CD14-positive monocyte (primary cell): ENCODE measurements at regions not wholly inside any gene's neighbourhood (a gene's known extent, or its start where the extent isn't known, plus 50 kb on each side); places are given as distances from the start of the nearest gene placed in this dataset.

Experiments
- DNase-seq, 3 donors: peaks; one replicate each; pipeline ENCODE4 v3.0.0-alpha.2; 2011 to 2022
- H2AFZ ChIP-seq: 2 replicates; pipeline ENCODE4 v1.6.0; 2012; ENCODE audit warnings: mild to moderate bottlenecking, low read depth, low read length, inconsistent platforms; ENCODE audit not compliant: insufficient read depth, poor library complexity, severe bottlenecking
- H3K27ac ChIP-seq, 2 donors: 1 replicate in 1 of 2; 2 replicates in 1 of 2; pipeline ENCODE4 v1.5.1; 2012 to 2013; ENCODE audit warnings: low read length in 2 of 2, control low read depth in 1 of 2, inconsistent platforms in 1 of 2, low read depth in 1 of 2, mild to moderate bottlenecking in 1 of 2
- H3K27me3 ChIP-seq, 2 donors: one replicate each; pipeline versions ENCODE4 v1.6.0 to v1.6.1; 2011 to 2013; ENCODE audit warnings: low read length in 2 of 2; ENCODE audit not compliant: control insufficient read depth in 2 of 2, insufficient read depth in 2 of 2
- H3K36me3 ChIP-seq, 2 donors: replicated peaks in 1 of 2; 1 replicate in 1 of 2; 2 replicates in 1 of 2; pipeline versions ENCODE4 v1.5.1 to v1.6.1; 2012 to 2013; ENCODE audit warnings: low read length in 2 of 2, control low read depth in 1 of 2, inconsistent platforms in 1 of 2, mild to moderate bottlenecking in 1 of 2; ENCODE audit not compliant: insufficient read depth in 2 of 2, control insufficient read depth in 1 of 2
- H3K4me1 ChIP-seq, 2 donors: 1 replicate in 1 of 2; 2 replicates in 1 of 2; pipeline versions ENCODE4 v1.5.1 to v1.6.1; 2012 to 2013; ENCODE audit warnings: low read length in 2 of 2, control low read depth in 1 of 2, inconsistent platforms in 1 of 2, mild to moderate bottlenecking in 1 of 2, moderate library complexity in 1 of 2; ENCODE audit not compliant: insufficient read depth in 2 of 2, control insufficient read depth in 1 of 2
- H3K4me2 ChIP-seq: replicated peaks from 2 replicates; pipeline ENCODE3; 2012; ENCODE audit warnings: low read length, moderate library complexity, mild to moderate bottlenecking; ENCODE audit not compliant: poor library complexity, severe bottlenecking; ENCODE audit errors: extremely low read depth
- H3K4me3 ChIP-seq, 3 experiments: fragments of 200-600 bp in 1 of 3; sonication (generic) in 1 of 3; replicated peaks in 1 of 3; 1 replicate in 2 of 3; 2 replicates in 1 of 3; pipeline ENCODE4 v1.5.1; 2011 to 2013; ENCODE audit warnings: low read length in 3 of 3, mild to moderate bottlenecking in 3 of 3, control low read depth in 2 of 3, low read depth in 2 of 3, inconsistent platforms in 1 of 3, moderate library complexity in 1 of 3
- H3K79me2 ChIP-seq: 2 replicates; pipeline ENCODE4 v1.6.0; 2012; ENCODE audit warnings: mild to moderate bottlenecking, control low read depth, inconsistent platforms, low read length, moderate library complexity; ENCODE audit not compliant: insufficient read depth
- H3K9ac ChIP-seq: 2 replicates; pipeline ENCODE4 v1.6.0; 2017; ENCODE audit warnings: low read length, mild to moderate bottlenecking; ENCODE audit not compliant: insufficient read depth, poor library complexity, severe bottlenecking
- H3K9me3 ChIP-seq, 2 donors: replicated peaks in 1 of 2; 1 replicate in 1 of 2; 2 replicates in 1 of 2; pipeline versions ENCODE4 v1.5.1 to v1.6.1; 2012 to 2013; ENCODE audit warnings: low read length in 2 of 2, control low read depth in 1 of 2; ENCODE audit not compliant: control insufficient read depth in 1 of 2, insufficient read depth in 1 of 2
- H4K20me1 ChIP-seq: 2 replicates; pipeline ENCODE4 v1.6.0; 2012; ENCODE audit warnings: mild to moderate bottlenecking, low read length, control low read depth, moderate library complexity; ENCODE audit not compliant: insufficient read depth
- H3K27ac Mint-ChIP-seq, 7 donors: one replicate each; pipeline ENCODE4 v1.8.0; 2020; ENCODE audit warnings: mild to moderate bottlenecking in 7 of 7, mixed read lengths in 7 of 7, moderate library complexity in 6 of 7, inconsistent platforms in 2 of 7
- H3K27me3 Mint-ChIP-seq, 3 donors: one replicate each; pipeline ENCODE4 v1.8.0; 2021 to 2022; ENCODE audit warnings: low read depth in 3 of 3, mild to moderate bottlenecking in 3 of 3, mixed read lengths in 3 of 3, moderate library complexity in 3 of 3, inconsistent platforms in 1 of 3
- H3K36me3 Mint-ChIP-seq, 2 donors: one replicate each; pipeline ENCODE4 v1.8.0; 2020; ENCODE audit warnings: mixed read lengths in 2 of 2, inconsistent platforms in 1 of 2, mild to moderate bottlenecking in 1 of 2
- H3K4me1 Mint-ChIP-seq: one replicate; pipeline ENCODE4 v1.8.0; 2020; ENCODE audit warnings: mild to moderate bottlenecking, mixed read lengths
- H3K4me3 Mint-ChIP-seq, 2 donors: one replicate each; pipeline ENCODE4 v1.8.0; 2020; ENCODE audit warnings: mild to moderate bottlenecking in 2 of 2, mixed read lengths in 2 of 2, moderate library complexity in 1 of 2
- H3K9me3 Mint-ChIP-seq, 7 donors: one replicate each; pipeline ENCODE4 v1.8.0; 2020 to 2022; ENCODE audit warnings: mixed read lengths in 7 of 7, mild to moderate bottlenecking in 6 of 7, moderate library complexity in 6 of 7, inconsistent platforms in 2 of 7
- WGBS: methylation state at CpG from one replicate; pipeline ENCODE4 v1.1.5; 2013; ENCODE audit warnings: missing lambda C conversion rate; ENCODE audit not compliant: insufficient coverage; 5-methylcytosine and 5-hydroxymethylcytosine counted together
- intact Hi-C, 2 donors: fragments of 100-400 bp; cut with micrococcal nuclease; formaldehyde crosslinking; loops; one replicate each; pipeline versions ENCODE4 v1.15.0 to v1.15.1; 2023
- TF ChIP-seq, protein P1 (sequence below): fragments of 200-600 bp; IDR thresholded peaks from one replicate; pipeline ENCODE4 v1.8.0; 2022; ENCODE audit warnings: antibody characterized with exemption, mild to moderate bottlenecking

DNA sequence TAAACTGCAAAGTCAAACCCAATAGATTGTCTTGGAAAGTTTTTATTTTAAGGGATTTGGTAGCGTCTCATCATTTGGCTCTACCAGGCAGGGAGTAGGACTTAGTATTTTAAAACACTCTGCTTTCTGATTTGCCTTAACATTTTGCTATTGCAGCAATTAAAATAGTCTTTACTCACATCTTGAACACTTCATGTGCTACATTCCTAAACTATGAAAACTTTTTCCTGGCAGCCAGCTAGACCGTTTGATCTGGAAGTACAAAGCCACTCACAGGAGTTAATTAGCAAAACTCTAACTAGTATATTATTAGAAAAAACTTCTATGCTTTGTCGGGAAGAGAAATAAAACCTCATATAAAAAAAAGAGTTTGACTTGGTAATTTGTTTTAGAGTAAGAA lies 111.4 kb downstream of the TFPI2 start:
- no peaks in the 10 kb centered on the region for H3K9me3 ChIP-seq
- H2AFZ ChIP-seq: no peak overlapping the region
- no peaks in the 10 kb centered on the region for H3K79me2 ChIP-seq
- no CpG with 5 or more reads among the region's 3 CpGs for WGBS
- no peaks in the 10 kb centered on the region for H3K27me3 ChIP-seq
- H4K20me1 ChIP-seq: no peaks in the 10 kb centered on the region
- no peaks in the 10 kb centered on the region for H3K4me1 Mint-ChIP-seq
- no peaks in the 10 kb centered on the region for H3K36me3 ChIP-seq
- no peak overlapping the region for H3K4me2 ChIP-seq
- no peaks in the 10 kb centered on the region for H3K36me3 Mint-ChIP-seq
- DNase-seq: no peak
- no peak overlapping the region for H3K27ac ChIP-seq
- no peak overlapping the region for H3K4me3 ChIP-seq
- H3K4me1 ChIP-seq: no peaks in the 10 kb centered on the region
- TF ChIP-seq, protein P1, sequence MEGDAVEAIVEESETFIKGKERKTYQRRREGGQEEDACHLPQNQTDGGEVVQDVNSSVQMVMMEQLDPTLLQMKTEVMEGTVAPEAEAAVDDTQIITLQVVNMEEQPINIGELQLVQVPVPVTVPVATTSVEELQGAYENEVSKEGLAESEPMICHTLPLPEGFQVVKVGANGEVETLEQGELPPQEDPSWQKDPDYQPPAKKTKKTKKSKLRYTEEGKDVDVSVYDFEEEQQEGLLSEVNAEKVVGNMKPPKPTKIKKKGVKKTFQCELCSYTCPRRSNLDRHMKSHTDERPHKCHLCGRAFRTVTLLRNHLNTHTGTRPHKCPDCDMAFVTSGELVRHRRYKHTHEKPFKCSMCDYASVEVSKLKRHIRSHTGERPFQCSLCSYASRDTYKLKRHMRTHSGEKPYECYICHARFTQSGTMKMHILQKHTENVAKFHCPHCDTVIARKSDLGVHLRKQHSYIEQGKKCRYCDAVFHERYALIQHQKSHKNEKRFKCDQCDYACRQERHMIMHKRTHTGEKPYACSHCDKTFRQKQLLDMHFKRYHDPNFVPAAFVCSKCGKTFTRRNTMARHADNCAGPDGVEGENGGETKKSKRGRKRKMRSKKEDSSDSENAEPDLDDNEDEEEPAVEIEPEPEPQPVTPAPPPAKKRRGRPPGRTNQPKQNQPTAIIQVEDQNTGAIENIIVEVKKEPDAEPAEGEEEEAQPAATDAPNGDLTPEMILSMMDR: no peak
- no peak overlapping the region for H3K9ac ChIP-seq
- intact Hi-C loops: no loop called here
- no peak overlapping the region for H3K27ac Mint-ChIP-seq
- H3K9me3 Mint-ChIP-seq: peaks cover 0 to 3% (median 0%) of the 10 kb centered on the region in 7 donors
- H3K4me3 Mint-ChIP-seq: no peak overlapping the region
- peaks cover 3 to 5% (median 4%) of the 10 kb centered on the region in 3 donors for H3K27me3 Mint-ChIP-seq

DNA sequence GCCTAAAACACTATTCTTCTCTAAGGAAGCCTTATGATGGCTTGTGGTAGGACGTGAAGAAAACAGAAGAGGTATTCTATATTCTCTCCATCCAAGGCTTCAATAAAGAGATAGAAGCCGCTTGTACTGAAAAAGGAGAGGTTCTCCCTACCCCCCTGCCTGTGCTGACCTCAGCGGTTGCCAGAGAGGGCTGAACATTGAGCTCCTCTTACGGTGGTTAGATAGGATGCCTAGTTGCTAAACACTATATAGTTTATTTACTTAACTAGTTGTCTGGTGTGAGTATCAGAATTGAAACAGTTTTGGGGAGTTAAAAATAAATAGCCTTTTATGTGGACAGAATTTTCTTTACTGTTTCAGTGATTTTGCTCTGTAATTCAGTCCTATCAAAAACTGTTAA lies 112.2 kb downstream of the TFPI2 start:
- Mint-ChIP-seq H3K4me3 (no peak overlapping the region), H3K9me3 (peaks cover 0 to 3% (median 0%) of the 10 kb centered on the region in 7 donors), H3K36me3 (no peaks in the 10 kb centered on the region), H3K4me1 (no peaks in the 10 kb centered on the region), H3K27ac (no peak overlapping the region), H3K27me3 (peaks cover 3 to 5% (median 4%) of the 10 kb centered on the region in 3 donors)
- no peaks in the 10 kb centered on the region for H3K27me3 ChIP-seq
- no peak overlapping the region for H2AFZ ChIP-seq
- no CpG with 5 or more reads among the region's 4 CpGs for WGBS
- TF ChIP-seq, protein P1: no peak
- intact Hi-C loops: no loop called here
- H3K4me1 ChIP-seq: no peaks in the 10 kb centered on the region
- no peaks in the 10 kb centered on the region for H3K9me3 ChIP-seq
- H3K36me3 ChIP-seq: no peaks in the 10 kb centered on the region
- no peaks in the 10 kb centered on the region for H4K20me1 ChIP-seq
- H3K4me2 ChIP-seq: no peak overlapping the region
- no peaks in the 10 kb centered on the region for H3K79me2 ChIP-seq
- H3K27ac ChIP-seq: no peak overlapping the region
- no peak for DNase-seq
- H3K4me3 ChIP-seq: no peak overlapping the region
- no peak overlapping the region for H3K9ac ChIP-seq
